A673 (cell line): ENCODE measurements at regions not wholly inside any gene's neighbourhood (a gene's known extent, or its start where the extent isn't known, plus 50 kb on each side); places are given as distances from the start of the nearest gene placed in this dataset.

Experiments
- BruUV-seq: library from RNA; stranded (reverse); fragments of 400-500 nt; replicated peaks from 2 replicates; lab custom pipeline; 2021; lab: Mats Ljungman, UMichigan
- CTCF ChIA-PET: fragments of 300-600 bp; sonication (Branson Sonifier 250); formaldehyde crosslinking; loops from one replicate; lab custom pipeline; 2022; ENCODE audit warnings: antibody characterized with exemption; lab: Charles Lee
- POLR2A ChIA-PET: fragments of 300-600 bp; sonication (Branson Sonifier 250); formaldehyde crosslinking; loops from one replicate; lab custom pipeline; 2022; ENCODE audit warnings: antibody characterized with exemption; ENCODE audit not compliant: low non-redundant PET; lab: Charles Lee
- DNase-seq: peaks from one replicate; pipeline ENCODE4 v3.0.0-alpha.2; 2015; ENCODE audit warnings: low spot score
- H3K27ac ChIP-seq: fragments of 200-600 bp; sonication (generic); 2 replicates; pipeline ENCODE4 v1.5.1; 2016; ENCODE audit warnings: mixed run types, low read depth, mild to moderate bottlenecking, mixed read lengths, antibody characterized with exemption, low read length; ENCODE audit not compliant: poor library complexity, severe bottlenecking
- H3K27me3 ChIP-seq: fragments of 200-600 bp; sonication (generic); replicated peaks from 2 replicates; pipeline ENCODE4 v1.6.1; 2017; ENCODE audit warnings: mixed run types, low read depth, mild to moderate bottlenecking, mixed read lengths, antibody characterized with exemption, low read length; ENCODE audit not compliant: insufficient read depth, poor library complexity
- H3K36me3 ChIP-seq: fragments of 200-600 bp; sonication (generic); 2 replicates; pipeline ENCODE4 v1.6.1; 2016; ENCODE audit warnings: mixed run types, mild to moderate bottlenecking, mixed read lengths, antibody characterized with exemption, low read length; ENCODE audit not compliant: insufficient read depth, poor library complexity, severe bottlenecking
- H3K4me1 ChIP-seq: fragments of 200-600 bp; sonication (generic); 2 replicates; pipeline ENCODE4 v1.6.1; 2017; ENCODE audit warnings: mixed run types, mild to moderate bottlenecking, mixed read lengths, antibody characterized with exemption, low read length; ENCODE audit not compliant: insufficient read depth, poor library complexity, severe bottlenecking
- H3K4me3 ChIP-seq: fragments of 200-600 bp; sonication (generic); 2 replicates; pipeline ENCODE4 v1.5.1; 2016; ENCODE audit warnings: low read depth, mixed run types, mild to moderate bottlenecking, mixed read lengths, low read length; ENCODE audit not compliant: poor library complexity, severe bottlenecking
- H3K9me3 ChIP-seq: fragments of 200-600 bp; sonication (generic); 2 replicates; pipeline ENCODE4 v1.6.1; 2016; ENCODE audit warnings: mixed run types, low read depth, mild to moderate bottlenecking, mixed read lengths, antibody characterized with exemption, low read length; ENCODE audit not compliant: poor library complexity, severe bottlenecking
- EZH2 ChIP-seq: fragments of 200-600 bp; sonication (generic); IDR thresholded peaks from 2 replicates; pipeline ENCODE4 v1.6.1; 2017; ENCODE audit warnings: borderline replicate concordance, low read depth, mild to moderate bottlenecking, mixed read lengths, antibody characterized with exemption, low read length; ENCODE audit not compliant: poor library complexity, severe bottlenecking
- intact Hi-C: fragments of 100-400 bp; cut with micrococcal nuclease; formaldehyde crosslinking; loops from one replicate; pipeline ENCODE4 v1.10.0; 2022; ENCODE audit not compliant: unreplicated experiment
- TF ChIP-seq, protein P1 (sequence below): fragments of 300-800, 200-600 bp; sonication (generic); conservative IDR thresholded peaks from 2 replicates; pipeline ENCODE4 v1.5.1; 2017; ENCODE audit warnings: low read depth, mild to moderate bottlenecking, antibody characterized with exemption, low read length, moderate library complexity, mixed read lengths

DNA sequence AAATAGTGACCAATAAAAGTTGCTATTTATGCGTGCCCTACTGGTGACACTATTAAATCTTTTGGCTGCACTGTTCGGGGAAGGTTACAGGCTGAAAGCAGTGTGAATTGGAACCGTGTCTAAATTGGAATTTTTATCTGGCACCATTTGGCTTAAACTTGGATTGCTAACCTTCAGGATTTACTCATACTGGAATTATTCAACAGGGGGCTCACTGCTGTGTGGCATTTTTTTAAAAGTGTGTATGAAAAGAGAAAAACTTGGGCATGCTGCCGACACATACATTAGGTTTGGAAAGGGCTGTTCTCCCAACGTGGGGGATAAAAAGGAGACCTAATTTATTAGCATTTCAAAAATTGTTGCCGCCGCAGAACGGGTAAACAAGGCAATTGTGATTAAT, 537.9 kb upstream of the MGMT start:
- CTCF ChIA-PET = no interaction called here
- no peak overlapping the region for H3K27ac ChIP-seq
- no peak for TF ChIP-seq EZH2
- TF ChIP-seq, protein P1, sequence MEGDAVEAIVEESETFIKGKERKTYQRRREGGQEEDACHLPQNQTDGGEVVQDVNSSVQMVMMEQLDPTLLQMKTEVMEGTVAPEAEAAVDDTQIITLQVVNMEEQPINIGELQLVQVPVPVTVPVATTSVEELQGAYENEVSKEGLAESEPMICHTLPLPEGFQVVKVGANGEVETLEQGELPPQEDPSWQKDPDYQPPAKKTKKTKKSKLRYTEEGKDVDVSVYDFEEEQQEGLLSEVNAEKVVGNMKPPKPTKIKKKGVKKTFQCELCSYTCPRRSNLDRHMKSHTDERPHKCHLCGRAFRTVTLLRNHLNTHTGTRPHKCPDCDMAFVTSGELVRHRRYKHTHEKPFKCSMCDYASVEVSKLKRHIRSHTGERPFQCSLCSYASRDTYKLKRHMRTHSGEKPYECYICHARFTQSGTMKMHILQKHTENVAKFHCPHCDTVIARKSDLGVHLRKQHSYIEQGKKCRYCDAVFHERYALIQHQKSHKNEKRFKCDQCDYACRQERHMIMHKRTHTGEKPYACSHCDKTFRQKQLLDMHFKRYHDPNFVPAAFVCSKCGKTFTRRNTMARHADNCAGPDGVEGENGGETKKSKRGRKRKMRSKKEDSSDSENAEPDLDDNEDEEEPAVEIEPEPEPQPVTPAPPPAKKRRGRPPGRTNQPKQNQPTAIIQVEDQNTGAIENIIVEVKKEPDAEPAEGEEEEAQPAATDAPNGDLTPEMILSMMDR = no peak
- no peaks in the 10 kb centered on the region for H3K36me3 ChIP-seq
- no TSS peak for BruUV-seq
- intact Hi-C loops = no loop called here
- no peaks in the 10 kb centered on the region for H3K27me3 ChIP-seq
- peaks cover 12% of the 10 kb centered on the region for H3K4me1 ChIP-seq
- DNase-seq = peak; percentile 65
- POLR2A ChIA-PET = no interaction called here
- no peaks in the 10 kb centered on the region for H3K9me3 ChIP-seq
- no peak overlapping the region for H3K4me3 ChIP-seq

DNA sequence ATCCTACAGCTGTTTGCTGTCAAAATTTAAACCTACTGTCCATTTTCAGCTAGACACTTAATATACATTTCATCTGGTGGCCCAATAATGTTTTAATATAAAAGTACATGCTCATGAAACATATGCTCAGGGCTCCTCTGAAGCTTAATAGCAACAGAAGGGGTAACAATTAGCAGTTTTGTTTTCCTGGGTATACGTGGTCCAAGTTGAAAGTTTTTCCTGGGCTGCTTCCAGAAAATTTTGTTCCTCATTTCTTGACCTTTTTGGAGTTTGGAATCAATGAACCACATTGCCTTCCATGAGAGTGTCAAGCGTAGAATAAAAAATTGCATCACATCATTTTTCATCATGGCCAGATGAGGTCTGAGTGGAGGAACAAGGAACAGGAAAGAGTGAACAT, 537.3 kb upstream of the MGMT start:
- no TSS peak for BruUV-seq
- DNase-seq = no peak
- intact Hi-C loops = no loop called here
- CTCF ChIA-PET = no interaction called here
- H3K27me3 ChIP-seq = no peaks in the 10 kb centered on the region
- H3K36me3 ChIP-seq = no peaks in the 10 kb centered on the region
- no peak for TF ChIP-seq EZH2
- TF ChIP-seq, protein P1 = no peak
- H3K9me3 ChIP-seq = no peaks in the 10 kb centered on the region
- POLR2A ChIA-PET = no interaction called here
- peaks cover 12% of the 10 kb centered on the region for H3K4me1 ChIP-seq
- no peak overlapping the region for H3K4me3 ChIP-seq
- no peak overlapping the region for H3K27ac ChIP-seq

DNA sequence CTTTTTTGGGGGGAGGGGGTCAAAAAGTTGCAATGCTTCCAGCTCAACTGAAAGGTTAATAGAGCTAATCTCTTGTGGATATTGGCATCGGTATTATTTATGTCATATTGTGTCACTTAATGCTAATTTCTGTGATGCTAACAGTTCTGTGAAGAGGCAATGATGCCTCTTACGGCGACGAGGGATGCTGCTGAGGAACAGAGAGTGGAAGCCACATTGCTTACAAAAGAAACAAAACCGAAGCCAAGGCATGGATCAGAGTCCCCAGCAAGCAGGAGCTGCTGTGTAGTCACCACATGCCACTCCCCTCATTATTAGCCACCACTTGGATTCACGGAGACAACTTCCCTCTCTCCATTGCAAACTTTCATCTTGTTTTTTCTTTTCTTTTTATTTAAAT, 536.5 kb upstream of the MGMT start:
- BruUV-seq = no TSS peak
- ChIA-PET CTCF (no interaction called here), POLR2A (no interaction called here)
- intact Hi-C loops = no loop called here
- no peak for DNase-seq
- TF ChIP-seq EZH2 = no peak
- TF ChIP-seq, protein P1 = no peak
- Histone ChIP-seq H3K4me3 (no peak overlapping the region), H3K27me3 (no peaks in the 10 kb centered on the region), H3K36me3 (no peaks in the 10 kb centered on the region), H3K27ac (no peak overlapping the region), H3K9me3 (no peaks in the 10 kb centered on the region), H3K4me1 (peaks cover 12% of the 10 kb centered on the region)
